ENCODE measurements at regions not wholly inside any gene's neighbourhood (a gene's known extent, or its start where the extent isn't known, plus 50 kb on each side); places are given as distances from the start of the nearest gene placed in this dataset.

- TF ChIP-seq, protein P1, sequence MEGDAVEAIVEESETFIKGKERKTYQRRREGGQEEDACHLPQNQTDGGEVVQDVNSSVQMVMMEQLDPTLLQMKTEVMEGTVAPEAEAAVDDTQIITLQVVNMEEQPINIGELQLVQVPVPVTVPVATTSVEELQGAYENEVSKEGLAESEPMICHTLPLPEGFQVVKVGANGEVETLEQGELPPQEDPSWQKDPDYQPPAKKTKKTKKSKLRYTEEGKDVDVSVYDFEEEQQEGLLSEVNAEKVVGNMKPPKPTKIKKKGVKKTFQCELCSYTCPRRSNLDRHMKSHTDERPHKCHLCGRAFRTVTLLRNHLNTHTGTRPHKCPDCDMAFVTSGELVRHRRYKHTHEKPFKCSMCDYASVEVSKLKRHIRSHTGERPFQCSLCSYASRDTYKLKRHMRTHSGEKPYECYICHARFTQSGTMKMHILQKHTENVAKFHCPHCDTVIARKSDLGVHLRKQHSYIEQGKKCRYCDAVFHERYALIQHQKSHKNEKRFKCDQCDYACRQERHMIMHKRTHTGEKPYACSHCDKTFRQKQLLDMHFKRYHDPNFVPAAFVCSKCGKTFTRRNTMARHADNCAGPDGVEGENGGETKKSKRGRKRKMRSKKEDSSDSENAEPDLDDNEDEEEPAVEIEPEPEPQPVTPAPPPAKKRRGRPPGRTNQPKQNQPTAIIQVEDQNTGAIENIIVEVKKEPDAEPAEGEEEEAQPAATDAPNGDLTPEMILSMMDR (IDR thresholded peaks at IDR 0.05): no peak
- no peak for TF ChIP-seq POLR2A (IDR thresholded peaks at IDR 0.05)
Observed at GRCh38 chr4:60259781-60260180, 940.3 kb upstream of the ADGRL3 start.

All from Peyer's patch (tissue), 4 donors.